ENCODE measurements at regions not wholly inside any gene's neighbourhood (a gene's known extent, or its start where the extent isn't known, plus 50 kb on each side); places are given as distances from the start of the nearest gene placed in this dataset.

- Histone ChIP-seq H3K9me3 (ENCODE audit: control insufficient read depth in 4 of 4, low read length in 3 of 4) (no peaks in the 10 kb centered on the region), H3K27ac (ENCODE audit: low read depth in 1 of 2, low read length in 2 of 2) (no peak overlapping the region), H3K27me3 (ENCODE audit: control insufficient read depth in 4 of 4, insufficient read depth in 4 of 4, low read length in 3 of 4) (no peaks in the 10 kb centered on the region), H3K4me1 (ENCODE audit: control insufficient read depth in 4 of 4, insufficient read depth in 4 of 4, low read length in 3 of 4) (no peaks in the 10 kb centered on the region), H3K36me3 (ENCODE audit: control insufficient read depth in 4 of 4, insufficient read depth in 3 of 4, low read depth in 1 of 4, low read length in 3 of 4) (no peaks in the 10 kb centered on the region), H3K9ac (ENCODE audit: low read depth in 1 of 2, low read length in 2 of 2) (no peak overlapping the region), H3K4me3 (ENCODE audit: low read depth in 1 of 3, low read length in 3 of 3) (no peak overlapping the region)
- TF ChIP-seq GABPA (IDR thresholded peaks at IDR 0.05 in 1 of 2, conservative IDR thresholded peaks at IDR 0.05 in 1 of 2) (no peak), REST (IDR thresholded peaks at IDR 0.05) (no peak), SP1 (IDR thresholded peaks at IDR 0.05) (no peak), JUND (IDR thresholded peaks at IDR 0.05) (no peak)
- DNase-seq (ENCODE audit: low spot score) = no peak
- 77% methylated on average over 1 of the region's 1 CpG for WGBS
These were observed 849.3 kb upstream of the PRMT6 start for GRCh38 chr1:106207185-106207584.

GRCh38 chr1:106217765-106218164 is 838.7 kb upstream of the PRMT6 start:
- H3K4me1 ChIP-seq (ENCODE audit: control insufficient read depth in 4 of 4, insufficient read depth in 4 of 4, low read length in 3 of 4) = no peaks in the 10 kb centered on the region
- H3K27ac ChIP-seq (ENCODE audit: low read depth in 1 of 2, low read length in 2 of 2) = no peak overlapping the region
- H3K9me3 ChIP-seq (ENCODE audit: control insufficient read depth in 4 of 4, low read length in 3 of 4) = no peaks in the 10 kb centered on the region
- H3K9ac ChIP-seq (ENCODE audit: low read depth in 1 of 2, low read length in 2 of 2) = no peak overlapping the region
- TF ChIP-seq FOXA1 (IDR thresholded peaks at IDR 0.05) (no peak), FOXA2 (IDR thresholded peaks at IDR 0.05) (no peak), GABPA (IDR thresholded peaks at IDR 0.05 in 1 of 2, conservative IDR thresholded peaks at IDR 0.05 in 1 of 2) (no peak), HNF4A (conservative IDR thresholded peaks at IDR 0.05) (no peak), REST (IDR thresholded peaks at IDR 0.05) (no peak), NR2F2 (IDR thresholded peaks at IDR 0.05) (no peak), MAX (IDR thresholded peaks at IDR 0.05) (no peak), RXRA (IDR thresholded peaks at IDR 0.05) (no peak), ATF3 (IDR thresholded peaks at IDR 0.05) (no peak), JUND (IDR thresholded peaks at IDR 0.05) (no peak), ZBTB33 (IDR thresholded peaks at IDR 0.05) (no peak), SP1 (IDR thresholded peaks at IDR 0.05) (no peak), CTCF (IDR thresholded peaks at IDR 0.05; ENCODE audit: low read depth, low read length, missing input control) (no peak), YY1 (IDR thresholded peaks at IDR 0.05) (no peak), TAF1 (conservative IDR thresholded peaks at IDR 0.05) (no peak)
- WGBS = 46% methylated on average over 2 of the region's 2 CpGs
- DNase-seq (ENCODE audit: low spot score) = no peak
- H3K27me3 ChIP-seq (ENCODE audit: control insufficient read depth in 4 of 4, insufficient read depth in 4 of 4, low read length in 3 of 4) = no peaks in the 10 kb centered on the region
- no peaks in the 10 kb centered on the region for H3K36me3 ChIP-seq (ENCODE audit: control insufficient read depth in 4 of 4, insufficient read depth in 3 of 4, low read depth in 1 of 4, low read length in 3 of 4)
- H3K4me3 ChIP-seq (ENCODE audit: low read depth in 1 of 3, low read length in 3 of 3) = no peak overlapping the region

All from liver (tissue), 8 donors.